ENCODE measurements at regions not wholly inside any gene's neighbourhood (a gene's known extent, or its start where the extent isn't known, plus 50 kb on each side); places are given as distances from the start of the nearest gene placed in this dataset.

DNA sequence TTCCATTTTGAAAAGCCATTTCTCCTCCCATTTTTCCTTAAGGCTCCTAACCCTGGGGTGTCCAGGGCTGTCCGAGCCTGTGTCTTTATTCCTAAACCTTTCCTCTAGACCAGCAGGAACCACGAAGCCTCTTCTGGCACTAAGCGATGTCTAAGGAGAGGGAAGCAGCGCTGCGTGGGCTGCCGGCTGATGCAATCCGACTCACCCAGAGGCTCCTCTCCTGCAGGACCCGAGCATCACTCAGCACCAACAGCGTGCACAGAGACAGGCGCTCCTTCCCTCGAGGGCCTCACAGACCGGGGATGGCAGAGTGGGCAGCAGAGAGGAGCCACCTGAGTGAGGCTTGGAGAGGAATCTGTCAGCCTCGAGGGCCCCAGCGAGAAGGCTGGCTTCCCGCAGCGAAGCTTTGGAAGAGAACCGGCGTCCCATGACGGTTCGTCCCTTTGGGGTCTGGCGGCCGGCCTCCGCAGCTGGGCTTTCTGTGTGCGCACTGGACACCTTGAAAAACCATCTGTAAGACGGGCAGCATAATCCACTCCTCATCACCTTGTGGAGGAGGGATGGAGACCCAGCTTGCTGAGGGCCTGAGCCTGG is 174.3 kb downstream of the FOXL1 start:
- no peak for TF ChIP-seq CTCF (IDR thresholded peaks at IDR 0.05; ENCODE audit: low read depth, low read length, missing input control)
- TF ChIP-seq GABPA (IDR thresholded peaks at IDR 0.05 in 1 of 2, conservative IDR thresholded peaks at IDR 0.05 in 1 of 2) = no peak
- TF ChIP-seq FOXA2 (IDR thresholded peaks at IDR 0.05) = no peak
- no peak for TF ChIP-seq EGR1 (IDR thresholded peaks at IDR 0.05; ENCODE audit: low read depth in 2 of 2)
- TF ChIP-seq RXRA (IDR thresholded peaks at IDR 0.05) = no peak
- TF ChIP-seq TAF1 (conservative IDR thresholded peaks at IDR 0.05) = no peak
- no peak for TF ChIP-seq SP1 (IDR thresholded peaks at IDR 0.05)
- no peak for TF ChIP-seq HNF4G (IDR thresholded peaks at IDR 0.05)

Data from liver (tissue), 3 donors.